DOHH2 (cell line): ENCODE measurements at regions not wholly inside any gene's neighbourhood (a gene's known extent, or its start where the extent isn't known, plus 50 kb on each side); places are given as distances from the start of the nearest gene placed in this dataset.

Experiments
- EZH2phosphoT487 ChIP-seq: fragments of 200-600 bp; sonication (generic); IDR thresholded peaks from 2 replicates; pipeline ENCODE4 v1.6.1; 2017; ENCODE audit warnings: borderline replicate concordance, mild to moderate bottlenecking, antibody characterized with exemption, low read length, moderate library complexity, mixed read lengths
- TF ChIP-seq, protein P1 (sequence below): fragments of 200-600 bp; sonication (generic); IDR thresholded peaks from one replicate; pipeline ENCODE4 v1.5.1; 2014; ENCODE audit warnings: antibody characterized with exemption, mild to moderate bottlenecking, low read depth, low read length; ENCODE audit not compliant: poor library complexity, severe bottlenecking

DNA sequence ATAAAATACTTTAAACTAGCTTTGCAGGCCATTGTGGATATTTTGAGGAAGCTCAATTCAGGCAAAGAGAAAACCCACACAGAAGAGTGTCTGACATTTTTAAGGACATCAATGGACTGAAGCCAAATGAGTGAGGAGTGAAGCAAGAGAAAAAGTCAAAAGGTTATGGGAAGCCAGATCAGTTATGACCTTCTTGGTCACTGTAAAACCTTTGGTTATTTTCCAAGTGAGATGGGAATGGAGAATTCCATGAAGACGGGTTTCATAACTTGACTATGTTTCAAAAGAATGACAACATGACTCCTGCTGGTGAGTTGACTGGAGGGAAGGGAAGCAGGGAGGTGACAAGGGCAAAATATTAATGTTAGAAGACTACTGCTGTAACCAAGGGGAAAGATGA lies 585.2 kb downstream of the EFNA5 start:
- TF ChIP-seq, protein P1, sequence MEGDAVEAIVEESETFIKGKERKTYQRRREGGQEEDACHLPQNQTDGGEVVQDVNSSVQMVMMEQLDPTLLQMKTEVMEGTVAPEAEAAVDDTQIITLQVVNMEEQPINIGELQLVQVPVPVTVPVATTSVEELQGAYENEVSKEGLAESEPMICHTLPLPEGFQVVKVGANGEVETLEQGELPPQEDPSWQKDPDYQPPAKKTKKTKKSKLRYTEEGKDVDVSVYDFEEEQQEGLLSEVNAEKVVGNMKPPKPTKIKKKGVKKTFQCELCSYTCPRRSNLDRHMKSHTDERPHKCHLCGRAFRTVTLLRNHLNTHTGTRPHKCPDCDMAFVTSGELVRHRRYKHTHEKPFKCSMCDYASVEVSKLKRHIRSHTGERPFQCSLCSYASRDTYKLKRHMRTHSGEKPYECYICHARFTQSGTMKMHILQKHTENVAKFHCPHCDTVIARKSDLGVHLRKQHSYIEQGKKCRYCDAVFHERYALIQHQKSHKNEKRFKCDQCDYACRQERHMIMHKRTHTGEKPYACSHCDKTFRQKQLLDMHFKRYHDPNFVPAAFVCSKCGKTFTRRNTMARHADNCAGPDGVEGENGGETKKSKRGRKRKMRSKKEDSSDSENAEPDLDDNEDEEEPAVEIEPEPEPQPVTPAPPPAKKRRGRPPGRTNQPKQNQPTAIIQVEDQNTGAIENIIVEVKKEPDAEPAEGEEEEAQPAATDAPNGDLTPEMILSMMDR, result no peak
- TF ChIP-seq EZH2phosphoT487, result no peak
